Uterus (tissue), 3 donors: ENCODE measurements at regions not wholly inside any gene's neighbourhood (a gene's known extent, or its start where the extent isn't known, plus 50 kb on each side); places are given as distances from the start of the nearest gene placed in this dataset.

Experiments used
- DNase-seq, 2 donors: peaks; one replicate each; pipeline ENCODE4 v3.0.0-alpha.2; 2019 to 2020
- H3K27ac ChIP-seq, 2 donors: fragments of 200-600 bp; sonication (generic); 1 replicate in 1 of 2; 2 replicates in 1 of 2; pipeline ENCODE4 v1.5.1; 2016 to 2018
- H3K27me3 ChIP-seq, 2 donors: fragments of 200-600 bp; sonication (generic); one replicate each; pipeline ENCODE4 v1.5.1; 2018 to 2019; ENCODE audit warnings: control low read depth in 1 of 2
- H3K36me3 ChIP-seq, 2 donors: fragments of 200-600 bp; sonication (generic); one replicate each; pipeline ENCODE4 v1.5.1; 2019; ENCODE audit warnings: control low read depth in 1 of 2
- H3K4me1 ChIP-seq, 2 donors: fragments of 200-600 bp; sonication (generic); one replicate each; pipeline ENCODE4 v1.5.1; 2018 to 2019; ENCODE audit warnings: control low read depth in 1 of 2
- H3K4me3 ChIP-seq, 2 donors: fragments of 200-600 bp; sonication (generic); 1 replicate in 1 of 2; 2 replicates in 1 of 2; pipeline ENCODE4 v1.5.1; 2018 to 2019; ENCODE audit warnings: mild to moderate bottlenecking in 1 of 2
- H3K9me3 ChIP-seq, 2 donors: fragments of 200-600 bp; sonication (generic); one replicate each; pipeline ENCODE4 v1.5.1; 2019; ENCODE audit warnings: control low read depth in 1 of 2
- POLR2A ChIP-seq, 2 donors: fragments of 450-650 bp; IDR thresholded peaks; one replicate each; pipeline ENCODE4 v1.6.1; 2016; ENCODE audit warnings: antibody characterized with exemption in 2 of 2, mild to moderate bottlenecking in 1 of 2, moderate library complexity in 1 of 2
- intact Hi-C: fragments of 100-400 bp; cut with DNase I; formaldehyde crosslinking; loops from one replicate; pipeline ENCODE4 v1.15.1; 2023; ENCODE audit warnings: low total_unique reads
- TF ChIP-seq, protein P1 (sequence below), 4 experiments: fragments of 200-600 bp in 2 of 4; fragments of 450-650 bp in 2 of 4; sonication (generic) in 2 of 4; IDR thresholded peaks; one replicate each; pipeline ENCODE4 v1.5.1; 2016 to 2019; ENCODE audit warnings: antibody characterized with exemption in 4 of 4, mild to moderate bottlenecking in 2 of 4, moderate library complexity in 1 of 4
- donor health status: DM: yes; HTN: yes; CAD: no.

DNA sequence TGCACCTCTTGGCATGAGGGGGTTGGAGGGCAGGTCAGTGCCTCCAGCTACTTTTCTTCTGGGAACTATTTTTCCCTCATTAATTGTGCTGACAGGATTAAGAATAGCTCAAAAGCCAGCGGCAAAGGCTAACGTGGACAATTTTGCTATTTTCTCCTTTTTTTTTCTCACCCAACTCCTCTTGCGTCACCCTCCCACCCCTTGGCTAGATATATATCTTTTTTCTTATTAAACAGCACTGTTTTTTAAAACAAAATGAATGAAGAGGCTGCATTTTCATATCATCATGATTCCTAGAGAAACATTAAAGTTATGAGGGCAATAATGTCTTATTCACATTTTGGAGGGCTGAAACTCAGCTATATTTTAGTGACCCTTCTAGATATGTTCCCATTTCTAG lies 251.8 kb upstream of the NFE2L3 start:
- Histone ChIP-seq H3K27me3 (no peaks in the 10 kb centered on the region), H3K9me3 (no peaks in the 10 kb centered on the region), H3K27ac (no peak overlapping the region), H3K36me3 (no peaks in the 10 kb centered on the region), H3K4me3 (no peak overlapping the region), H3K4me1 (no peaks in the 10 kb centered on the region)
- no peak for DNase-seq
- intact Hi-C loops, result no loop called here
- TF ChIP-seq POLR2A (IDR thresholded peaks at IDR 0.05), result no peak
- TF ChIP-seq, protein P1, sequence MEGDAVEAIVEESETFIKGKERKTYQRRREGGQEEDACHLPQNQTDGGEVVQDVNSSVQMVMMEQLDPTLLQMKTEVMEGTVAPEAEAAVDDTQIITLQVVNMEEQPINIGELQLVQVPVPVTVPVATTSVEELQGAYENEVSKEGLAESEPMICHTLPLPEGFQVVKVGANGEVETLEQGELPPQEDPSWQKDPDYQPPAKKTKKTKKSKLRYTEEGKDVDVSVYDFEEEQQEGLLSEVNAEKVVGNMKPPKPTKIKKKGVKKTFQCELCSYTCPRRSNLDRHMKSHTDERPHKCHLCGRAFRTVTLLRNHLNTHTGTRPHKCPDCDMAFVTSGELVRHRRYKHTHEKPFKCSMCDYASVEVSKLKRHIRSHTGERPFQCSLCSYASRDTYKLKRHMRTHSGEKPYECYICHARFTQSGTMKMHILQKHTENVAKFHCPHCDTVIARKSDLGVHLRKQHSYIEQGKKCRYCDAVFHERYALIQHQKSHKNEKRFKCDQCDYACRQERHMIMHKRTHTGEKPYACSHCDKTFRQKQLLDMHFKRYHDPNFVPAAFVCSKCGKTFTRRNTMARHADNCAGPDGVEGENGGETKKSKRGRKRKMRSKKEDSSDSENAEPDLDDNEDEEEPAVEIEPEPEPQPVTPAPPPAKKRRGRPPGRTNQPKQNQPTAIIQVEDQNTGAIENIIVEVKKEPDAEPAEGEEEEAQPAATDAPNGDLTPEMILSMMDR (IDR thresholded peaks at IDR 0.05), result no peak

- Histone ChIP-seq H3K9me3 (no peaks in the 10 kb centered on the region), H3K4me1 (no peaks in the 10 kb centered on the region), H3K4me3 (no peak overlapping the region), H3K36me3 (no peaks in the 10 kb centered on the region), H3K27ac (no peak overlapping the region), H3K27me3 (no peaks in the 10 kb centered on the region)
- DNase-seq, result no peak
- TF ChIP-seq POLR2A (IDR thresholded peaks at IDR 0.05), result no peak
- TF ChIP-seq, protein P1 (IDR thresholded peaks at IDR 0.05), result no peak
- intact Hi-C loops, result no loop called here
These were observed 251.1 kb upstream of the NFE2L3 start for GRCh38 chr7:25900877-25901276.

- TF ChIP-seq POLR2A (IDR thresholded peaks at IDR 0.05), result no peak
- TF ChIP-seq, protein P1 (IDR thresholded peaks at IDR 0.05), result no peak
- H3K4me1 ChIP-seq, result no peaks in the 10 kb centered on the region
- H3K36me3 ChIP-seq, result no peaks in the 10 kb centered on the region
- no peaks in the 10 kb centered on the region for H3K9me3 ChIP-seq
- no peaks in the 10 kb centered on the region for H3K27me3 ChIP-seq
- H3K4me3 ChIP-seq, result no peak overlapping the region
- no peak for DNase-seq
- no peak overlapping the region for H3K27ac ChIP-seq
- intact Hi-C loops, result no loop called here
These were observed 250.3 kb upstream of the NFE2L3 start for GRCh38 chr7:25901658-25902057.

GRCh38 chr7:25906003-25906402 lies 246.0 kb upstream of the NFE2L3 start:
- Histone ChIP-seq H3K9me3 (no peaks in the 10 kb centered on the region), H3K27ac (no peak overlapping the region), H3K4me1 (no peaks in the 10 kb centered on the region), H3K27me3 (no peaks in the 10 kb centered on the region), H3K4me3 (no peak overlapping the region), H3K36me3 (no peaks in the 10 kb centered on the region)
- TF ChIP-seq POLR2A (IDR thresholded peaks at IDR 0.05), result no peak
- TF ChIP-seq, protein P1 (IDR thresholded peaks at IDR 0.05), result no peak
- no peak for DNase-seq
- intact Hi-C loops, result no loop called here

GRCh38 chr7:25906760-25907159 lies 245.2 kb upstream of the NFE2L3 start:
- TF ChIP-seq, protein P1 (IDR thresholded peaks at IDR 0.05), result no peak
- no peak for TF ChIP-seq POLR2A (IDR thresholded peaks at IDR 0.05)
- no peak for DNase-seq
- intact Hi-C loops, result no loop called here

More at GRCh38 chr7:25906760-25907159, 245.2 kb upstream of the NFE2L3 start:
- Histone ChIP-seq H3K4me1 (no peaks in the 10 kb centered on the region), H3K27me3 (no peaks in the 10 kb centered on the region), H3K9me3 (no peaks in the 10 kb centered on the region), H3K4me3 (no peak overlapping the region), H3K36me3 (no peaks in the 10 kb centered on the region), H3K27ac (no peak overlapping the region)
